Esophagus muscularis mucosa (tissue), 4 donors: ENCODE measurements at regions not wholly inside any gene's neighbourhood (a gene's known extent, or its start where the extent isn't known, plus 50 kb on each side); places are given as distances from the start of the nearest gene placed in this dataset.

Experiments
- CTCF ChIP-seq, 3 experiments: fragments of 200-600 bp in 2 of 3; fragments of 450-650 bp in 1 of 3; sonication (generic) in 2 of 3; IDR thresholded peaks; one replicate each; pipeline ENCODE4 v1.5.1; 2017 to 2019; ENCODE audit warnings: antibody characterized with exemption in 3 of 3, mild to moderate bottlenecking in 2 of 3, moderate library complexity in 1 of 3
- EP300 ChIP-seq: sonication (generic); formaldehyde crosslinking; IDR thresholded peaks from one replicate; pipeline ENCODE4 v1.6.1; 2017; ENCODE audit warnings: antibody characterized with exemption
- POLR2A ChIP-seq: fragments of 450-650 bp; IDR thresholded peaks from one replicate; pipeline ENCODE4 v1.6.1; 2017; ENCODE audit warnings: antibody characterized with exemption, moderate library complexity, mild to moderate bottlenecking, low read depth
- POLR2AphosphoS5 ChIP-seq, 2 donors: sonication (generic); formaldehyde crosslinking; IDR thresholded peaks; one replicate each; pipeline ENCODE4 v1.6.1; 2017; ENCODE audit warnings: antibody characterized with exemption in 2 of 2

GRCh38 chr6:54017877-54018276 is 93.4 kb upstream of the MLIP start:
- TF ChIP-seq CTCF (IDR thresholded peaks at IDR 0.05) (no peak), POLR2A (no peak), POLR2AphosphoS5 (IDR thresholded peaks at IDR 0.05) (no peak), EP300 (no peak)
